Upper lobe of left lung (tissue), 6 donors: ENCODE measurements at regions not wholly inside any gene's neighbourhood (a gene's known extent, or its start where the extent isn't known, plus 50 kb on each side); places are given as distances from the start of the nearest gene placed in this dataset.

Experiments used
- ATAC-seq, 2 donors: fragments of 200-7000 bp; cut with Tn5 transposase; one replicate each; pipeline ENCODE4 v1.9.1; 2022; ENCODE audit warnings: mild to moderate bottlenecking in 2 of 2, moderate library complexity in 2 of 2; ENCODE audit not compliant: low FRiP score in 2 of 2
- DNase-seq, 2 donors: peaks; one replicate each; pipeline ENCODE4 v3.0.0-alpha.2; 2019 to 2020
- H3K27ac ChIP-seq, 4 donors: fragments of 200-600 bp; sonication (generic); one replicate each; pipeline ENCODE4 v1.5.1; 2016 to 2019
- H3K27me3 ChIP-seq, 4 donors: fragments of 200-600 bp; sonication (generic); one replicate each; pipeline ENCODE4 v1.5.1; 2017 to 2019
- H3K36me3 ChIP-seq, 4 donors: fragments of 200-600 bp; sonication (generic); one replicate each; pipeline ENCODE4 v1.5.1; 2016 to 2019
- H3K4me1 ChIP-seq, 4 donors: fragments of 200-600 bp; sonication (generic); one replicate each; pipeline ENCODE4 v1.5.1; 2018 to 2019
- H3K4me3 ChIP-seq, 4 donors: fragments of 200-600 bp; sonication (generic); one replicate each; pipeline ENCODE4 v1.5.1; 2017 to 2019; ENCODE audit warnings: mild to moderate bottlenecking in 2 of 4, moderate library complexity in 1 of 4
- H3K9me3 ChIP-seq, 4 donors: fragments of 200-600 bp; sonication (generic); one replicate each; pipeline ENCODE4 v1.5.1; 2018 to 2019
- EP300 ChIP-seq, 4 donors: sonication (generic); formaldehyde crosslinking; IDR thresholded peaks; one replicate each; pipeline ENCODE4 v1.5.1; 2017; ENCODE audit warnings: antibody characterized with exemption in 4 of 4, control low read depth in 2 of 4
- POLR2A ChIP-seq, 4 donors: fragments of 450-650 bp; IDR thresholded peaks; one replicate each; pipeline ENCODE4 v1.5.1; 2016 to 2017; ENCODE audit warnings: antibody characterized with exemption in 4 of 4, mild to moderate bottlenecking in 2 of 4
- POLR2AphosphoS5 ChIP-seq, 2 donors: sonication (generic); formaldehyde crosslinking; IDR thresholded peaks; one replicate each; pipeline ENCODE4 v1.5.1; 2017; ENCODE audit warnings: antibody characterized with exemption in 2 of 2
- WGBS, 2 donors: methylation state at CpG; one replicate each; pipeline ENCODE4 v1.1.5; 2017 to 2018; 5-methylcytosine and 5-hydroxymethylcytosine counted together
- TF ChIP-seq, protein P1 (sequence below), 6 experiments: fragments of 450-650 bp in 4 of 6; fragments of 200-600 bp in 2 of 6; sonication (generic) in 2 of 6; IDR thresholded peaks; one replicate each; pipeline ENCODE4 v1.5.1; 2016 to 2019; ENCODE audit warnings: antibody characterized with exemption in 6 of 6
- donor health status: DM: no; HTN: no; CAD: no; lungs with moderate emphysema.
- donor health status: DM: no; HTN: yes; CAD: no; lungs with severe emphysema.

DNA sequence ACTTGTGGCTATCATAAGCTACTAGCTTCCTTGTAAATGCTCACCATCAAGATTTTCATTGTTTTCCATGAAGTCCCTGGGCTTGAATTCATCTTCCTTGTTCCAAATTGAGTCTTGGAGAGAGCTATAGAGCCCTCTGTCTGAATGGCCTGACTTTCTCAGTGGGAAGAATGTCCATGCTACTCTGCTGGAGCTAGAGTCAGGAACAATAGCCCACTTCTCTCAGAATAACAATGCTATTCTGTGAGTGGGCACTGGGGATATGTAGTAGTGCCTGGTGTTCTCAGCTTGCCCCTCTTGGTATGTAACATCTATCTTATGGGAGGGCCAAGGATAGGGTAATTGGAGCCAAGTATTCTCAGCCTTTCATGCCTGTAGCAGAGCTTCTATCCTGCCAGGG, 127.6 kb upstream of the TRHDE start:
- no peak overlapping the region for H3K4me3 ChIP-seq
- H3K27me3 ChIP-seq: no peaks in the 10 kb centered on the region
- H3K27ac ChIP-seq: no peak overlapping the region
- no peaks in the 10 kb centered on the region for H3K9me3 ChIP-seq
- TF ChIP-seq POLR2A (IDR thresholded peaks at IDR 0.05): no peak
- TF ChIP-seq, protein P1, sequence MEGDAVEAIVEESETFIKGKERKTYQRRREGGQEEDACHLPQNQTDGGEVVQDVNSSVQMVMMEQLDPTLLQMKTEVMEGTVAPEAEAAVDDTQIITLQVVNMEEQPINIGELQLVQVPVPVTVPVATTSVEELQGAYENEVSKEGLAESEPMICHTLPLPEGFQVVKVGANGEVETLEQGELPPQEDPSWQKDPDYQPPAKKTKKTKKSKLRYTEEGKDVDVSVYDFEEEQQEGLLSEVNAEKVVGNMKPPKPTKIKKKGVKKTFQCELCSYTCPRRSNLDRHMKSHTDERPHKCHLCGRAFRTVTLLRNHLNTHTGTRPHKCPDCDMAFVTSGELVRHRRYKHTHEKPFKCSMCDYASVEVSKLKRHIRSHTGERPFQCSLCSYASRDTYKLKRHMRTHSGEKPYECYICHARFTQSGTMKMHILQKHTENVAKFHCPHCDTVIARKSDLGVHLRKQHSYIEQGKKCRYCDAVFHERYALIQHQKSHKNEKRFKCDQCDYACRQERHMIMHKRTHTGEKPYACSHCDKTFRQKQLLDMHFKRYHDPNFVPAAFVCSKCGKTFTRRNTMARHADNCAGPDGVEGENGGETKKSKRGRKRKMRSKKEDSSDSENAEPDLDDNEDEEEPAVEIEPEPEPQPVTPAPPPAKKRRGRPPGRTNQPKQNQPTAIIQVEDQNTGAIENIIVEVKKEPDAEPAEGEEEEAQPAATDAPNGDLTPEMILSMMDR (IDR thresholded peaks at IDR 0.05): no peak
- TF ChIP-seq POLR2AphosphoS5 (IDR thresholded peaks at IDR 0.05): no peak
- no peak for TF ChIP-seq EP300 (IDR thresholded peaks at IDR 0.05)
- ATAC-seq (no peak), DNase-seq (no peak)
- H3K36me3 ChIP-seq: no peaks in the 10 kb centered on the region
- no peaks in the 10 kb centered on the region for H3K4me1 ChIP-seq

DNA sequence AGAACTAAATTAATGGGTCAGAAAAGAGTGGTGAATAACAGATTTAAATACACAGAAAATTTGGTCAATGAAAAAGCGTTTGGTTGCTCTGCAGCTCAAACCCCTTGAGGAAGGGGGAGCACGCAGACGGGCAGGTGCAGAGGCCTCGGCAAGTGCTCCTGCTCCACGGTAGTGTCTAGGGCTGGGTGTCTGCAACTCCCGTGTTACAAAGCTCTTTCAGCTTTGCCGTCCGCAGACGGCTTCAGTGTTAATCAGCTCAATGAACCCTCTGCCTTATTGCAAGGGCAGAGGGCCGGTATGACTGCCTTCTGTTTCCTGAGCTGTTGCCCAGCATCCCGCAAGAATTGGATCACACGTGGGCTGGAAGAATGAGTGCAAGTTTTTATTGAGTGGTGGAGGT, 125.7 kb upstream of the TRHDE start:
- Histone ChIP-seq H3K27ac (no peak overlapping the region), H3K36me3 (no peaks in the 10 kb centered on the region), H3K4me3 (no peak overlapping the region), H3K27me3 (no peaks in the 10 kb centered on the region), H3K4me1 (no peaks in the 10 kb centered on the region), H3K9me3 (no peaks in the 10 kb centered on the region)
- WGBS, 2 donors: 69 to 74% methylated on average over 11 to 12 of the region's 12 CpGs
- ATAC-seq: no peak
- DNase-seq: no peak
- TF ChIP-seq EP300 (IDR thresholded peaks at IDR 0.05) (no peak), POLR2A (IDR thresholded peaks at IDR 0.05) (no peak), POLR2AphosphoS5 (IDR thresholded peaks at IDR 0.05) (no peak)
- TF ChIP-seq, protein P1 (IDR thresholded peaks at IDR 0.05): no peak

DNA sequence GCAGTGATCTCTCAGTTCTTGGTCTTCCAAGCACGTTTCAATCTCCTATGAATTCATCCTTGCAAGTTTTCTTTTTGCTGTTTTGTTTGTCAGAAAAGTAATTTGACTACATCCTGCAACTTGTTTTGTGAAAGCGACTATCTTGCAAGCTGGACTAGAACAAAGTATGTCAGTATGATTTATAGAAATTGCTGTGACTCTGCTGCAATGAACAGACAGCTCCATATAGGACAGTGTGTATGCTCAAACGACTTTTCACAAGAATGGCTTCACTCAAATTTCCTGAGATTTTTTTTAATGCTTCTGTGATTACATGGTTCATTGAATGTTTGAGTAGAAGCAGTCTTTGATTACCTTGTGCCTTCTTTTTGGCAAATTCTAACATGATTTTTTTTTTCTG, 123.5 kb upstream of the TRHDE start:
- H3K4me1 ChIP-seq: no peaks in the 10 kb centered on the region
- ATAC-seq: no peak
- no peak overlapping the region for H3K27ac ChIP-seq
- H3K4me3 ChIP-seq: no peak overlapping the region
- no peaks in the 10 kb centered on the region for H3K36me3 ChIP-seq
- WGBS, 2 donors: 41 to 48% methylated on average over 3 of the region's 3 CpGs
- no peaks in the 10 kb centered on the region for H3K9me3 ChIP-seq
- H3K27me3 ChIP-seq: no peaks in the 10 kb centered on the region
- TF ChIP-seq EP300 (IDR thresholded peaks at IDR 0.05) (no peak), POLR2AphosphoS5 (IDR thresholded peaks at IDR 0.05) (no peak), POLR2A (IDR thresholded peaks at IDR 0.05) (no peak)
- TF ChIP-seq, protein P1 (IDR thresholded peaks at IDR 0.05): no peak
- no peak for DNase-seq

DNA sequence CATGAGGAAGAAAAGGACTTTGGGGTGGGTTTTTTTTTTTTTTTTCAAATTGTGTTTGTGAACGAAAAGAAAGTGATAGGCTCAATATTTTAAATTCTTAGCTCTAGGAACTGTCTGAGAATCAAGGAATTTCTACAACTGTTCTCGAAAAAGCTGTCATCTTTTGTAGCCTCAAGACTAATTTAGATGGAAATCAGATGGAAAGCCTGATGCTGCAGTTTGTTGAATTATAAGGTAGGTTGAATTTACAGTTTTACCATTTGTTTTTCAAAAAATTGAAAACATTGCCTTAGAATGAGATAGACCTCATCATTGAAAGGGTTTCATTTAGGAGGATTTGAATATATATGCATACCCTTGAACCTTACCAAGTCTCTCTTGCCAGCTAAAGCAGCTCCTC, 109.3 kb upstream of the TRHDE start:
- Histone ChIP-seq H3K9me3 (no peaks in the 10 kb centered on the region), H3K27ac (no peak overlapping the region), H3K4me1 (no peaks in the 10 kb centered on the region), H3K4me3 (no peak overlapping the region), H3K36me3 (no peaks in the 10 kb centered on the region), H3K27me3 (no peaks in the 10 kb centered on the region)
- ATAC-seq (no peak), DNase-seq (no peak)
- TF ChIP-seq, protein P1 (IDR thresholded peaks at IDR 0.05): no peak
- no peak for TF ChIP-seq POLR2AphosphoS5 (IDR thresholded peaks at IDR 0.05)
- TF ChIP-seq EP300 (IDR thresholded peaks at IDR 0.05): no peak
- TF ChIP-seq POLR2A (IDR thresholded peaks at IDR 0.05): no peak
- 74 to 75% methylated on average over 2 of the region's 2 CpGs for WGBS, 2 donors

DNA sequence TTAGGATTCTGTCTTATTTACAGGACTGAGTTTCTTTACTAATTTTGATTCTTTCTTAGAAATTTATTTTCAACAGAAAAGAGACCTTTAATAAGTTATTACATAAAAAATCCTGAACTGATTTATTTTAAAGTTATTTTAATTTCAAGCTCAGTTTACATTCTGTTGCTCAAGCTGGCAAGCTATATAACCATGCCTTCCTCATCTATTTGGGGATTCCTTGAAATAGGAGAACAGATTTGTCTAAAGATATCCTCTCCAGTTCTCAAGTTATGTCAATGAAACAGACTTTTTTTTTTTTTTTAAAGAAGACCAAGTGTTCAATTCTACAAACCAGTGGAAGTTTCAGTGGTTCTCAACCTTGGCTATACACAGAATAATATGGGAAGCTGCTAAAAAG, 103.3 kb upstream of the TRHDE start:
- ATAC-seq: no peak
- no peaks in the 10 kb centered on the region for H3K36me3 ChIP-seq
- H3K4me3 ChIP-seq: no peak overlapping the region
- H3K4me1 ChIP-seq: no peaks in the 10 kb centered on the region
- DNase-seq: no peak
- H3K27me3 ChIP-seq: no peaks in the 10 kb centered on the region
- TF ChIP-seq POLR2A (IDR thresholded peaks at IDR 0.05) (no peak), EP300 (IDR thresholded peaks at IDR 0.05) (no peak), POLR2AphosphoS5 (IDR thresholded peaks at IDR 0.05) (no peak)
- TF ChIP-seq, protein P1 (IDR thresholded peaks at IDR 0.05): no peak
- H3K27ac ChIP-seq: no peak overlapping the region
- no peaks in the 10 kb centered on the region for H3K9me3 ChIP-seq
